ENCODE measurements at regions not wholly inside any gene's neighbourhood (a gene's known extent, or its start where the extent isn't known, plus 50 kb on each side); places are given as distances from the start of the nearest gene placed in this dataset.

GRCh38 chr7:155205368-155206317, 92.0 kb upstream of the INSIG1 start:
- peak overlapping the region; percentile 49 for H3K4me3 ChIP-seq (ENCODE audit: low read depth, low read length)
- no peak for TF ChIP-seq CTCF (IDR thresholded peaks at IDR 0.05; ENCODE audit: borderline replicate concordance, insufficient read depth, low read depth, low read length)

- peak overlapping the region; percentile 49 for H3K4me3 ChIP-seq (ENCODE audit: low read depth, low read length)
- no peak for TF ChIP-seq CTCF (IDR thresholded peaks at IDR 0.05; ENCODE audit: borderline replicate concordance, insufficient read depth, low read depth, low read length)
Observed at GRCh38 chr7:155206318-155207020, 91.2 kb upstream of the INSIG1 start.

- no peak overlapping the region for H3K4me3 ChIP-seq (ENCODE audit: low read depth, low read length)
- TF ChIP-seq CTCF (IDR thresholded peaks at IDR 0.05; ENCODE audit: borderline replicate concordance, insufficient read depth, low read depth, low read length) = no peak
Observed at GRCh38 chr7:155207326-155208002, 90.2 kb upstream of the INSIG1 start.

- no peak overlapping the region for H3K4me3 ChIP-seq (ENCODE audit: low read depth, low read length)
- TF ChIP-seq CTCF (IDR thresholded peaks at IDR 0.05; ENCODE audit: borderline replicate concordance, insufficient read depth, low read depth, low read length) = no peak
Observed at GRCh38 chr7:155208681-155209477, 88.8 kb upstream of the INSIG1 start.

- no peak for TF ChIP-seq CTCF (IDR thresholded peaks at IDR 0.05; ENCODE audit: borderline replicate concordance, insufficient read depth, low read depth, low read length)
Observed at GRCh38 chr7:155209478-155210319, 88.0 kb upstream of the INSIG1 start.

GRCh38 chr7:155210356-155210755, 87.3 kb upstream of the INSIG1 start:
- TF ChIP-seq CTCF (IDR thresholded peaks at IDR 0.05; ENCODE audit: borderline replicate concordance, insufficient read depth, low read depth, low read length) = 0 out of 2 replicates have a peak, but pooled peaks have one; percentile 6
- no peak overlapping the region for H3K4me3 ChIP-seq (ENCODE audit: low read depth, low read length)

More at GRCh38 chr7:155209478-155210319, 88.0 kb upstream of the INSIG1 start:
- H3K4me3 ChIP-seq (ENCODE audit: low read depth, low read length) = no peak overlapping the region
